ENCODE measurements at regions not wholly inside any gene's neighbourhood (a gene's known extent, or its start where the extent isn't known, plus 50 kb on each side); places are given as distances from the start of the nearest gene placed in this dataset.

DNA sequence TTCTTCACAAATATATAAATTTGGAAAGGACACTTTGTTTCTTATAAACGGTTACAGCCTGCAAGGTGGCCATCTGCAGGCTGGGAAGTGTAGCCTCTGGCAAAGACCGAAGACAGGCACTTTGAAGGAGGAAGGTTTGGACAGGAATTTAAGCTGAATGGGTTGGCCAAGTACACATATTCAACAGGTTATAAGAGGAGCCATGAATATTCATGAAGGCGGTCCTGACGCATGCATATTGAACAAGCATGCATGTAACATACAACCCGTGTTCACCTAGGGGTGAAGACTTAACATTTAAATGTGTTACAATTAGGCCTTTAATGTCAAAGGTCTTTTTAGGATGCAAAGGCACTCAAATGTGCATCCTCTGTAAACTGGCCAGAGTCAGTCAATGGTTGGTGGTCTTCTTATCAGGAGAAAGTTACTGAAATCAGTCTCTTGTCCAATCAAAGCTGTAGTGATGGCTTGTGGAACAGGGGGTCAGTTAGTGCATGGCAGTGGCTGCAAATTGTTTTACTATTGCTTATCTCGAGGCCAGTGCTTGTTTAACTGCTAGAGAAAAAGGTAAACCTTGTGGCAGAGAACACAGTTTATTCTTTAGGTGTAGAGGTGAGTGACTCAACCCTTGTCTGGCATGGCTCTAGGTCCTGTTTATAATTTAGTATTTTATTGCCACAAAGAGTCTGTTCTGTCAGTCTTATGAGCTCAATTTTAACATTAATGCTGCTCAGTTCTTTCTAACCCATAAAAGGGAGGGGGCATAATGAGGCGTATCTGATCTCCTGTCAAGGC is 70.3 kb upstream of the F3 start:
- Histone ChIP-seq H3K9me3 (ENCODE audit: insufficient read depth, low read depth, low read length) (no peaks in the 10 kb centered on the region), H3K9ac (ENCODE audit: low read depth, low read length, poor library complexity, severe bottlenecking) (no peak overlapping the region), H3K4me2 (ENCODE audit: low read depth, low read length, poor library complexity, severe bottlenecking) (no peak overlapping the region), H3K9me2 (replicated peaks; ENCODE audit: low read depth, low read length) (no peaks in the 10 kb centered on the region), H4K20me1 (ENCODE audit: insufficient read depth, low read length, poor library complexity, severe bottlenecking) (no peaks in the 10 kb centered on the region), H3K4me3 (ENCODE audit: low read length, poor library complexity, severe bottlenecking) (no peak overlapping the region), H3F3A (ENCODE audit: low read depth) (no peaks in the 10 kb centered on the region), H3K79me2 (ENCODE audit: insufficient read depth, low read length) (no peaks in the 10 kb centered on the region), H3K27me3 (ENCODE audit: insufficient read depth, low read length, poor library complexity, severe bottlenecking) (no peaks in the 10 kb centered on the region), H2AFZ (ENCODE audit: low read length) (no peak overlapping the region), H3K4me1 (ENCODE audit: insufficient read depth, low read length, poor library complexity, severe bottlenecking) (peaks cover 13% of the 10 kb centered on the region), H3K36me3 (ENCODE audit: insufficient read depth, low read length) (no peaks in the 10 kb centered on the region)
- TF ChIP-seq EZH2phosphoT487 (IDR thresholded peaks at IDR 0.05; ENCODE audit: borderline replicate concordance): no peak
- TF ChIP-seq, protein P1, sequence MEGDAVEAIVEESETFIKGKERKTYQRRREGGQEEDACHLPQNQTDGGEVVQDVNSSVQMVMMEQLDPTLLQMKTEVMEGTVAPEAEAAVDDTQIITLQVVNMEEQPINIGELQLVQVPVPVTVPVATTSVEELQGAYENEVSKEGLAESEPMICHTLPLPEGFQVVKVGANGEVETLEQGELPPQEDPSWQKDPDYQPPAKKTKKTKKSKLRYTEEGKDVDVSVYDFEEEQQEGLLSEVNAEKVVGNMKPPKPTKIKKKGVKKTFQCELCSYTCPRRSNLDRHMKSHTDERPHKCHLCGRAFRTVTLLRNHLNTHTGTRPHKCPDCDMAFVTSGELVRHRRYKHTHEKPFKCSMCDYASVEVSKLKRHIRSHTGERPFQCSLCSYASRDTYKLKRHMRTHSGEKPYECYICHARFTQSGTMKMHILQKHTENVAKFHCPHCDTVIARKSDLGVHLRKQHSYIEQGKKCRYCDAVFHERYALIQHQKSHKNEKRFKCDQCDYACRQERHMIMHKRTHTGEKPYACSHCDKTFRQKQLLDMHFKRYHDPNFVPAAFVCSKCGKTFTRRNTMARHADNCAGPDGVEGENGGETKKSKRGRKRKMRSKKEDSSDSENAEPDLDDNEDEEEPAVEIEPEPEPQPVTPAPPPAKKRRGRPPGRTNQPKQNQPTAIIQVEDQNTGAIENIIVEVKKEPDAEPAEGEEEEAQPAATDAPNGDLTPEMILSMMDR (conservative IDR thresholded peaks at IDR 0.05; ENCODE audit: low read length): no peak

- H4K20me1 ChIP-seq (ENCODE audit: insufficient read depth, low read length, poor library complexity, severe bottlenecking): no peaks in the 10 kb centered on the region
- TF ChIP-seq EZH2phosphoT487 (IDR thresholded peaks at IDR 0.05; ENCODE audit: borderline replicate concordance): no peak
- TF ChIP-seq, protein P1 (conservative IDR thresholded peaks at IDR 0.05; ENCODE audit: low read length): no peak
- no peaks in the 10 kb centered on the region for H3F3A ChIP-seq (ENCODE audit: low read depth)
- H3K9ac ChIP-seq (ENCODE audit: low read depth, low read length, poor library complexity, severe bottlenecking): no peak overlapping the region
- no peak overlapping the region for H3K4me3 ChIP-seq (ENCODE audit: low read length, poor library complexity, severe bottlenecking)
- no peak overlapping the region for H3K4me2 ChIP-seq (ENCODE audit: low read depth, low read length, poor library complexity, severe bottlenecking)
- H3K9me2 ChIP-seq (replicated peaks; ENCODE audit: low read depth, low read length): no peaks in the 10 kb centered on the region
- H2AFZ ChIP-seq (ENCODE audit: low read length): no peak overlapping the region
- peaks cover 19% of the 10 kb centered on the region for H3K4me1 ChIP-seq (ENCODE audit: insufficient read depth, low read length, poor library complexity, severe bottlenecking)
- H3K79me2 ChIP-seq (ENCODE audit: insufficient read depth, low read length): no peaks in the 10 kb centered on the region
- H3K36me3 ChIP-seq (ENCODE audit: insufficient read depth, low read length): no peaks in the 10 kb centered on the region
- H3K27me3 ChIP-seq (ENCODE audit: insufficient read depth, low read length, poor library complexity, severe bottlenecking): no peaks in the 10 kb centered on the region
- no peaks in the 10 kb centered on the region for H3K9me3 ChIP-seq (ENCODE audit: insufficient read depth, low read depth, low read length)
Observed at GRCh38 chr1:94609619-94610018, 68.1 kb upstream of the F3 start.

GRCh38 chr1:94608852-94609530 is 67.4 kb upstream of the F3 start:
- H3K4me1 ChIP-seq (ENCODE audit: insufficient read depth, low read length, poor library complexity, severe bottlenecking): peaks cover 19% of the 10 kb centered on the region
- no peaks in the 10 kb centered on the region for H3K27me3 ChIP-seq (ENCODE audit: insufficient read depth, low read length, poor library complexity, severe bottlenecking)
- H3K9me3 ChIP-seq (ENCODE audit: insufficient read depth, low read depth, low read length): no peaks in the 10 kb centered on the region
- H3K9me2 ChIP-seq (replicated peaks; ENCODE audit: low read depth, low read length): no peaks in the 10 kb centered on the region
- H3F3A ChIP-seq (ENCODE audit: low read depth): no peaks in the 10 kb centered on the region
- no peak overlapping the region for H3K4me2 ChIP-seq (ENCODE audit: low read depth, low read length, poor library complexity, severe bottlenecking)
- no peak overlapping the region for H2AFZ ChIP-seq (ENCODE audit: low read length)
- H4K20me1 ChIP-seq (ENCODE audit: insufficient read depth, low read length, poor library complexity, severe bottlenecking): no peaks in the 10 kb centered on the region
- no peaks in the 10 kb centered on the region for H3K79me2 ChIP-seq (ENCODE audit: insufficient read depth, low read length)
- no peak overlapping the region for H3K4me3 ChIP-seq (ENCODE audit: low read length, poor library complexity, severe bottlenecking)
- no peak overlapping the region for H3K9ac ChIP-seq (ENCODE audit: low read depth, low read length, poor library complexity, severe bottlenecking)
- no peaks in the 10 kb centered on the region for H3K36me3 ChIP-seq (ENCODE audit: insufficient read depth, low read length)
- no peak for TF ChIP-seq EZH2phosphoT487 (IDR thresholded peaks at IDR 0.05; ENCODE audit: borderline replicate concordance)
- TF ChIP-seq, protein P1 (conservative IDR thresholded peaks at IDR 0.05; ENCODE audit: low read length): no peak
